Glutamatergic neuron (in vitro differentiated cells): ENCODE measurements at regions not wholly inside any gene's neighbourhood (a gene's known extent, or its start where the extent isn't known, plus 50 kb on each side); places are given as distances from the start of the nearest gene placed in this dataset.

ENCODE experiments used
- DNase-seq: peaks from one replicate; pipeline ENCODE4 v3.0.0; 2022
- H3K27ac Mint-ChIP-seq: one replicate; pipeline ENCODE4 v1.8.0; 2020; ENCODE audit warnings: mild to moderate bottlenecking, mixed read lengths, inconsistent platforms; ENCODE audit not compliant: unreplicated experiment
- H3K27me3 Mint-ChIP-seq: one replicate; pipeline ENCODE4 v1.8.0; 2020; ENCODE audit warnings: mild to moderate bottlenecking, moderate library complexity, mixed read lengths, inconsistent platforms; ENCODE audit not compliant: unreplicated experiment
- H3K36me3 Mint-ChIP-seq: one replicate; pipeline ENCODE4 v1.8.0; 2020; ENCODE audit warnings: mild to moderate bottlenecking, mixed read lengths, inconsistent platforms; ENCODE audit not compliant: unreplicated experiment
- H3K4me1 Mint-ChIP-seq: one replicate; pipeline ENCODE4 v1.8.0; 2020; ENCODE audit warnings: mild to moderate bottlenecking, low read depth, mixed read lengths, inconsistent platforms; ENCODE audit not compliant: unreplicated experiment
- H3K4me3 Mint-ChIP-seq: one replicate; pipeline ENCODE4 v1.8.0; 2020; ENCODE audit warnings: mild to moderate bottlenecking, mixed read lengths, inconsistent platforms; ENCODE audit not compliant: unreplicated experiment
- H3K9me3 Mint-ChIP-seq: one replicate; pipeline ENCODE4 v1.8.0; 2020; ENCODE audit warnings: mild to moderate bottlenecking, moderate library complexity, mixed read lengths, inconsistent platforms; ENCODE audit not compliant: unreplicated experiment
- TF ChIP-seq, protein P1 (sequence below): fragments of 200-600 bp; sonication (generic); IDR thresholded peaks from one replicate; pipeline ENCODE4 v1.5.0; 2021; ENCODE audit not compliant: partially characterized antibody, unreplicated experiment

DNA sequence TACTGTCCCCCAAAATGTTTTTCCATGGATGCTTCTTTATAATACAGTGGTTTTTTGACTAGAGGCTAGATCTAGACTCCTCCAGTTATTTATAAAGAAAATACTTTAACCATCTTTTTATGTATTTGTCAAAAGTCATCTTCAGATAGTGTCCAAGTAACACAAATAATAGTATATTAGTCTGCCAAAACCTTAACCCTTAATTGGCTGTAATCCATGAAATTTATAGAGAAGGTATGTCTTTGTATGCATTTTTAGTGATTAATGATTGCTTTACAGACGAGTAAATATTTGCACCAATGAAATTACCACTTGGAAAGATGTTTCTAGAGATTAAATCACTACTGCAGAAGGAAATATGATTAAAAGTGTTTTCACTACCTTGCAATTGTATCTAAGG lies 451.8 kb upstream of the NRXN1 start:
- no peaks in the 10 kb centered on the region for H3K36me3 Mint-ChIP-seq
- H3K27ac Mint-ChIP-seq = no peak overlapping the region
- no peaks in the 10 kb centered on the region for H3K27me3 Mint-ChIP-seq
- no peaks in the 10 kb centered on the region for H3K4me1 Mint-ChIP-seq
- H3K4me3 Mint-ChIP-seq = no peak overlapping the region
- no peak for DNase-seq
- TF ChIP-seq, protein P1, sequence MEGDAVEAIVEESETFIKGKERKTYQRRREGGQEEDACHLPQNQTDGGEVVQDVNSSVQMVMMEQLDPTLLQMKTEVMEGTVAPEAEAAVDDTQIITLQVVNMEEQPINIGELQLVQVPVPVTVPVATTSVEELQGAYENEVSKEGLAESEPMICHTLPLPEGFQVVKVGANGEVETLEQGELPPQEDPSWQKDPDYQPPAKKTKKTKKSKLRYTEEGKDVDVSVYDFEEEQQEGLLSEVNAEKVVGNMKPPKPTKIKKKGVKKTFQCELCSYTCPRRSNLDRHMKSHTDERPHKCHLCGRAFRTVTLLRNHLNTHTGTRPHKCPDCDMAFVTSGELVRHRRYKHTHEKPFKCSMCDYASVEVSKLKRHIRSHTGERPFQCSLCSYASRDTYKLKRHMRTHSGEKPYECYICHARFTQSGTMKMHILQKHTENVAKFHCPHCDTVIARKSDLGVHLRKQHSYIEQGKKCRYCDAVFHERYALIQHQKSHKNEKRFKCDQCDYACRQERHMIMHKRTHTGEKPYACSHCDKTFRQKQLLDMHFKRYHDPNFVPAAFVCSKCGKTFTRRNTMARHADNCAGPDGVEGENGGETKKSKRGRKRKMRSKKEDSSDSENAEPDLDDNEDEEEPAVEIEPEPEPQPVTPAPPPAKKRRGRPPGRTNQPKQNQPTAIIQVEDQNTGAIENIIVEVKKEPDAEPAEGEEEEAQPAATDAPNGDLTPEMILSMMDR = no peak
- H3K9me3 Mint-ChIP-seq = no peaks in the 10 kb centered on the region

DNA sequence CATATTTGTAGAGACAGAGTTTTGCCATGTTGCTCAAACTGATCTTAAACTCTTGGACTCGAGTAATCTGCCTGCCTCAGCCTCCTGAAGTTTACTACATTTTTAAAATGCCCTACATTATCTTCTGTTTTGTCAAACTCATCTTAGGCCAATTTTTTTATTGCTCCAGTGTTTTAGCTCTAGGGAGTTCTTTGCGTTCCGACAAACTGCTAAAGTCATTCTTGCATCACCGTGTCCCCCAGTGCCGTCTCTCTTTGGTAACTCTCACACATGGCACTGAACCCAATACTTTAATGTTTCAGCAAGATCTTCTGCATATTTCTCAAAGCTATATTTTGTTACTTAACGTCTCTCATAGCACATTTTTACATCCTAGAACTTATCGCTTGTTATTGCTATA lies 440.9 kb upstream of the NRXN1 start:
- H3K36me3 Mint-ChIP-seq = no peaks in the 10 kb centered on the region
- DNase-seq = no peak
- TF ChIP-seq, protein P1 = no peak
- no peaks in the 10 kb centered on the region for H3K9me3 Mint-ChIP-seq
- no peak overlapping the region for H3K4me3 Mint-ChIP-seq
- H3K27me3 Mint-ChIP-seq = no peaks in the 10 kb centered on the region
- no peaks in the 10 kb centered on the region for H3K4me1 Mint-ChIP-seq
- H3K27ac Mint-ChIP-seq = no peak overlapping the region

DNA sequence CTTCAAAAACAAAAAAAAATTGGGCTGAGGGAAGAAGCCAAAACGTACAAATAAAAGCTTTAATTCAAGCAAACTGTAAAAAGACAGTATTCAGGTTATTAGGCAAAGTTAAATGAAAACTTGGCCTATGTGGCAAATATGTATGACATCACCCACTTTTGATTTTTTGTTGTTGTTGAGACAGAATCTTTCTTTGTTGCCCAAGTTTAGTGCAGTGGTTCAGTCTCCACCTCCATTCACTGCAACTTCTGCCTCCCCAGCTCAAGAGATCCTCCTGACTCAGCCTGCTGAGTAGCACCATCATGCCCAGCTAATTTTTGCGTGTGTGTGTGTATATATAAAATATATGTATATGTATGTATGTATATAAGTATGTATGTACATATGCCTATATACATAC lies 440.4 kb upstream of the NRXN1 start:
- Mint-ChIP-seq H3K36me3 (no peaks in the 10 kb centered on the region), H3K4me1 (no peaks in the 10 kb centered on the region), H3K27me3 (no peaks in the 10 kb centered on the region), H3K4me3 (no peak overlapping the region), H3K9me3 (no peaks in the 10 kb centered on the region), H3K27ac (no peak overlapping the region)
- TF ChIP-seq, protein P1 = no peak
- no peak for DNase-seq

DNA sequence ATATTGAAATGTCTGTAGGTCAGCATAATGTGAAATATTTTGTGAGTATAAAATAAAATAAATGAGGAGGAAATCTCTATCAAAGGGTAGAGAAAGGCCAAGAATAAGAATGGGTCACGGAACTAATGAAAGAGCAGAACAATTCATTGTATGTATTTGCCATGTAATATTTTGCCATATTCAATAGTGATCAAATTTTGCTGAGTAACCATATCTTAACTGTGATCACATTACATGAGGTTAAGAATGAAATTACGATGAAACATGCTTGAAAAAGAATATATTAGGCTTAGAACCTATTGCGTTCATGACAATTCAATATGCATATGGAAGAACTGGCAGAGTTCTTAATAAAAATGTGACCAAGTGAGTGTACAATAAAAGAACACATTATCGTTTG lies 437.2 kb upstream of the NRXN1 start:
- H3K4me3 Mint-ChIP-seq = no peak overlapping the region
- no peaks in the 10 kb centered on the region for H3K36me3 Mint-ChIP-seq
- no peaks in the 10 kb centered on the region for H3K9me3 Mint-ChIP-seq

DNA sequence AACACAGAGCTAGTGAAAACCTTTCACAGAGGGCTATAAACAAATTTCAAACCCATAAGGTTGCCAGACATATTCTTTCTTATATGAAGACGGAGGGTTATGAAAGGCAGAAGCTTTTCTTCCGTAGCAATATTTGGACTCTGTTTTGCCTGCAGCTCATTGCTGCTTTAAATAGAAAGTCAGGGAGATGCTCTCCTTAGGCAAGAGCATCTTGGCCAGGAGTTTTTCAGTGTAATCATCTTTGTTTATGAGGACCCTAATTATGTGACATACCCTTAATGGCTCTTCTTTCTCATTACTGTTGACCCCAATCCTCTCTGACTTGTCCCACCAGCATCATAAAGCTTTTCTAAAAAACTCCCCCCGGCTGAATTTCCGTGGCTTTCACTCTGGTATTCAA lies 433.4 kb upstream of the NRXN1 start:
- no peak overlapping the region for H3K4me3 Mint-ChIP-seq
- no peaks in the 10 kb centered on the region for H3K9me3 Mint-ChIP-seq
- TF ChIP-seq, protein P1 = no peak
- no peaks in the 10 kb centered on the region for H3K36me3 Mint-ChIP-seq
- no peaks in the 10 kb centered on the region for H3K27me3 Mint-ChIP-seq
- DNase-seq = no peak
- H3K4me1 Mint-ChIP-seq = no peaks in the 10 kb centered on the region
- no peak overlapping the region for H3K27ac Mint-ChIP-seq

More for the DNA sequence above, 437.2 kb upstream of the NRXN1 start:
- TF ChIP-seq, protein P1 = no peak
- Mint-ChIP-seq H3K4me1 (no peaks in the 10 kb centered on the region), H3K27me3 (no peaks in the 10 kb centered on the region), H3K27ac (no peak overlapping the region)
- DNase-seq = no peak
